ENCODE measurements at regions not wholly inside any gene's neighbourhood (a gene's known extent, or its start where the extent isn't known, plus 50 kb on each side); places are given as distances from the start of the nearest gene placed in this dataset.

GRCh38 chr2:217051416-217051815 is 191.6 kb upstream of the TNP1 start:
- intact Hi-C loops (cut with micrococcal nuclease; ENCODE audit: unreplicated experiment): no loop called here
- no peaks in the 10 kb centered on the region for H4K20me1 ChIP-seq (ENCODE audit: insufficient read depth, low read length)
- H3K9me3 ChIP-seq (ENCODE audit: low read length): no peaks in the 10 kb centered on the region
- TF ChIP-seq TBX3 (IDR thresholded peaks at IDR 0.05; ENCODE audit: borderline replicate concordance): no peak
- no peak for TF ChIP-seq ZNF570 (CRISPR knock-in tag; IDR thresholded peaks at IDR 0.05; ENCODE audit: borderline replicate concordance)
- no peak for TF ChIP-seq SNAPC5 (CRISPR knock-in tag; IDR thresholded peaks at IDR 0.05; ENCODE audit: borderline replicate concordance)
- no peak for TF ChIP-seq CBX5 (CRISPR knock-in tag; IDR thresholded peaks at IDR 0.05; ENCODE audit: borderline replicate concordance)
- no peak for TF ChIP-seq ZNF282 (IDR thresholded peaks at IDR 0.05; ENCODE audit: partially characterized antibody)
- no peak for TF ChIP-seq ZNF776 (CRISPR knock-in tag; IDR thresholded peaks at IDR 0.05)
- no peak for TF ChIP-seq AHDC1 (CRISPR knock-in tag; IDR thresholded peaks at IDR 0.05; ENCODE audit: borderline replicate concordance)
- no peak for TF ChIP-seq ZFP36 (IDR thresholded peaks at IDR 0.05; ENCODE audit: borderline replicate concordance, low read depth, low read length, partially characterized antibody)
- no peak for TF ChIP-seq ZNF484 (CRISPR knock-in tag; IDR thresholded peaks at IDR 0.05; ENCODE audit: borderline replicate concordance, low read depth)
- TF ChIP-seq RBAK (CRISPR knock-in tag; IDR thresholded peaks at IDR 0.05): no peak
- TF ChIP-seq ZNF670 (CRISPR knock-in tag; IDR thresholded peaks at IDR 0.05; ENCODE audit: borderline replicate concordance): no peak
- no peak for TF ChIP-seq DMAP1 (CRISPR knock-in tag; IDR thresholded peaks at IDR 0.05)
- TF ChIP-seq RNF2 (conservative IDR thresholded peaks at IDR 0.05; ENCODE audit: low read depth): no peak
- TF ChIP-seq CEBPG (CRISPR knock-in tag; IDR thresholded peaks at IDR 0.05): no peak
- TF ChIP-seq NR2F1 (CRISPR knock-in tag; IDR thresholded peaks at IDR 0.05): no peak
- TF ChIP-seq RXRA (CRISPR knock-in tag; IDR thresholded peaks at IDR 0.05): no peak
- TF ChIP-seq HNRNPL (IDR thresholded peaks at IDR 0.05; ENCODE audit: low read depth, low read length): no peak
- TF ChIP-seq PHF21A (CRISPR knock-in tag; IDR thresholded peaks at IDR 0.05): no peak
- H3K4me2 ChIP-seq (ENCODE audit: low read depth, low read length): no peak overlapping the region
- DNase-seq (ENCODE audit: low spot score) (no peak), FAIRE-seq (no peak), ATAC-seq (no peak)
- H2AFZ ChIP-seq (ENCODE audit: low read length): no peak overlapping the region
- BruUV-seq (replicated peaks): no TSS peak
- 20% methylated on average over 2 of the region's 2 CpGs for WGBS (ENCODE audit: low lambda C conversion rate)
- ChIA-PET POLR2A (no interaction called here), CTCF (ENCODE audit: low intra/inter-chr PET ratio, low total read pairs) (no interaction called here)
- H3K27me3 ChIP-seq (ENCODE audit: control insufficient read depth in 1 of 2, insufficient read depth in 2 of 2, low read length in 2 of 2): peaks cover 3 to 12% of the 10 kb centered on the region in 2 experiments; a peak in 3 of 5 replicates
- peaks cover 17% of the 10 kb centered on the region for H3K4me1 ChIP-seq (ENCODE audit: insufficient read depth, low read length)
- no peak overlapping the region for H3K4me3 ChIP-seq (replicated peaks in 1 of 3; ENCODE audit: insufficient read depth in 1 of 3, low read depth in 2 of 3, low read length in 3 of 3)
- no peak overlapping the region for H3K9ac ChIP-seq (ENCODE audit: insufficient read depth, low read depth, low read length)
- H3K27ac ChIP-seq (ENCODE audit: extremely low read length, insufficient read depth, low read length): no peak overlapping the region
- H3K36me3 ChIP-seq (replicated peaks in 1 of 2; ENCODE audit: control insufficient read depth in 1 of 2, insufficient read depth in 2 of 2, low read length in 2 of 2): no peaks in the 10 kb centered on the region
- no peaks in the 10 kb centered on the region for H3K79me2 ChIP-seq (ENCODE audit: insufficient read depth, low read length)
- in situ Hi-C loops (cut with HindIII; ENCODE audit: extremely low pct_ligation_motif_present, low pct_unique_long_range_greater_than_20kb): no loop called here
